MM.1S (cell line): ENCODE measurements at regions not wholly inside any gene's neighbourhood (a gene's known extent, or its start where the extent isn't known, plus 50 kb on each side); places are given as distances from the start of the nearest gene placed in this dataset.

Experiments used
- EZH2 ChIP-seq: fragments of 300-600 bp; sonication (generic); optimal IDR thresholded peaks from 2 replicates; pipeline ENCODE3; 2017; ENCODE audit warnings: low read depth, mild to moderate bottlenecking, antibody characterized with exemption, low read length, mixed read lengths
- EZH2phosphoT487 ChIP-seq: fragments of 300-600 bp; sonication (generic); IDR thresholded peaks from 2 replicates; pipeline ENCODE4 v1.6.1; 2018; ENCODE audit warnings: antibody characterized with exemption, low read length
- TF ChIP-seq, protein P1 (sequence below): fragments of 300-600 bp; sonication (generic); IDR thresholded peaks from 2 replicates; pipeline ENCODE4 v1.5.1; 2016; ENCODE audit warnings: antibody characterized with exemption, low read length, mixed read lengths

DNA sequence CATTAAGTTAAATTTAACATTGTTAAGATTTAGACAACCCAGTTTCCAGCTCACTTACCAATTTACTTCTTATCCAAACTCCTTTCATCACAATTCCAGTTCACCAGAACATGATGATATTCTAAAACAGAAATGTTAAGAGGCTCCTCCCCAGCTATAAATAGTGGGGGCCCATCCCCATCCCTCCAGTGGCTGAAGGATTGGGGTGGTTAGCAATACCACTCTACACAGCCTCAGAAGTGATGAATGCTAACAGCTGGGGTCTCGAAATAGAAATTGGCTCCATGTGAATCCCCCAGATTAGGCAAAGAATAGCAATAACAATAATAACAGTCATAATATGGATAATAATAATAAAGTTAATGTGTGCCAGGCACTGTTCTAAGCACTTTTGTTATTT lies 97.9 kb upstream of the NCAM1 start:
- TF ChIP-seq, protein P1, sequence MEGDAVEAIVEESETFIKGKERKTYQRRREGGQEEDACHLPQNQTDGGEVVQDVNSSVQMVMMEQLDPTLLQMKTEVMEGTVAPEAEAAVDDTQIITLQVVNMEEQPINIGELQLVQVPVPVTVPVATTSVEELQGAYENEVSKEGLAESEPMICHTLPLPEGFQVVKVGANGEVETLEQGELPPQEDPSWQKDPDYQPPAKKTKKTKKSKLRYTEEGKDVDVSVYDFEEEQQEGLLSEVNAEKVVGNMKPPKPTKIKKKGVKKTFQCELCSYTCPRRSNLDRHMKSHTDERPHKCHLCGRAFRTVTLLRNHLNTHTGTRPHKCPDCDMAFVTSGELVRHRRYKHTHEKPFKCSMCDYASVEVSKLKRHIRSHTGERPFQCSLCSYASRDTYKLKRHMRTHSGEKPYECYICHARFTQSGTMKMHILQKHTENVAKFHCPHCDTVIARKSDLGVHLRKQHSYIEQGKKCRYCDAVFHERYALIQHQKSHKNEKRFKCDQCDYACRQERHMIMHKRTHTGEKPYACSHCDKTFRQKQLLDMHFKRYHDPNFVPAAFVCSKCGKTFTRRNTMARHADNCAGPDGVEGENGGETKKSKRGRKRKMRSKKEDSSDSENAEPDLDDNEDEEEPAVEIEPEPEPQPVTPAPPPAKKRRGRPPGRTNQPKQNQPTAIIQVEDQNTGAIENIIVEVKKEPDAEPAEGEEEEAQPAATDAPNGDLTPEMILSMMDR: no peak
- TF ChIP-seq EZH2phosphoT487: no peak
- TF ChIP-seq EZH2: no peak
